ENCODE measurements at regions not wholly inside any gene's neighbourhood (a gene's known extent, or its start where the extent isn't known, plus 50 kb on each side); places are given as distances from the start of the nearest gene placed in this dataset.
"Not testable (repeated sequence)": the region's sequence is repeated elsewhere in the genome, so short reads cannot be mapped to it uniquely, and the experiment has no call there.

GRCh38 chr9:129307227-129307970 is 129.3 kb upstream of the IER5L start:
- DNase-seq (ENCODE audit: low spot score): no peak

GRCh38 chr9:129306318-129306973 is 128.4 kb upstream of the IER5L start:
- no peak for DNase-seq (ENCODE audit: low spot score)
- no peak for TF ChIP-seq CTCF (IDR thresholded peaks at IDR 0.05; ENCODE audit: extremely low read depth, missing control alignments)

More at GRCh38 chr9:129307227-129307970, 129.3 kb upstream of the IER5L start:
- TF ChIP-seq CTCF (IDR thresholded peaks at IDR 0.05; ENCODE audit: extremely low read depth, missing control alignments): no peak

- no peak for DNase-seq (ENCODE audit: low spot score)
- TF ChIP-seq CTCF (IDR thresholded peaks at IDR 0.05; ENCODE audit: extremely low read depth, missing control alignments): no peak
Observed at GRCh38 chr9:129305246-129305645, 127.2 kb upstream of the IER5L start.

GRCh38 chr9:129301941-129302340 is 123.9 kb upstream of the IER5L start:
- TF ChIP-seq CTCF (IDR thresholded peaks at IDR 0.05; ENCODE audit: extremely low read depth, missing control alignments): no peak
- no peak for DNase-seq (ENCODE audit: low spot score)

- not testable (repeated sequence) for DNase-seq (ENCODE audit: low spot score)
Observed at GRCh38 chr9:129296195-129296594, 118.1 kb upstream of the IER5L start.

GRCh38 chr9:129291041-129291501 is 113.0 kb upstream of the IER5L start:
- no peak for TF ChIP-seq CTCF (IDR thresholded peaks at IDR 0.05; ENCODE audit: extremely low read depth, missing control alignments)
- no peak for DNase-seq (ENCODE audit: low spot score)

- no peak for DNase-seq (ENCODE audit: low spot score)
- no peak for TF ChIP-seq CTCF (IDR thresholded peaks at IDR 0.05; ENCODE audit: extremely low read depth, missing control alignments)
Observed at GRCh38 chr9:129290606-129291005, 112.5 kb upstream of the IER5L start.

Measured in GM20000 (cell line).